ENCODE measurements at regions not wholly inside any gene's neighbourhood (a gene's known extent, or its start where the extent isn't known, plus 50 kb on each side); places are given as distances from the start of the nearest gene placed in this dataset.
"Not testable (repeated sequence)": the region's sequence is repeated elsewhere in the genome, so short reads cannot be mapped to it uniquely, and the experiment has no call there.

DNA sequence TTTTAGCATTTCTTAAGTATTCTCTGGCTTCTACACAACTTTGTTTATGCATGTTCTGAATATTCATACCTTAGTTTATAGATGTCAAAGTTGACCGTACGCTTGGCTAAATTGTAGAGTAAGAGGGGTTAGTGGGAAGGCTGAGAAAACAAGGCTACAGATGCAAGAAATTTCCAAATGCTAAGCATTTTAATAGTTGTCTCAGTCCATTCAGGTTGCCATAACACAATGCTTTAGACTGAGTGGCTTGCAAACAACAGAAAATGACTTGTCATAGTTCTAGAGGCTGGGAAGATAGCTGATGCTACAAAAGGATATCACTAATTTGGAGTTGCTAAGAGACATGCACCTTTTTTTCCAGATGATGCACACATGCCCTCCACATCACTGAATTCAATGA lies 53.0 kb upstream of the C1QTNF3 start:
- not testable (repeated sequence) for H2AFZ ChIP-seq (ENCODE audit: low read length, unreplicated experiment); H3K4me1 ChIP-seq (ENCODE audit: control insufficient read depth, insufficient read depth, low read length, unreplicated experiment); H3K27me3 ChIP-seq (ENCODE audit: insufficient read depth, low read length); H3K4me3 ChIP-seq (ENCODE audit: low read depth, low read length); H3K36me3 ChIP-seq (ENCODE audit: insufficient read depth, low read length); H3K27ac ChIP-seq (ENCODE audit: low read depth, low read length); H3K79me2 ChIP-seq (ENCODE audit: control insufficient read depth, insufficient read depth, low read length, unreplicated experiment)

- H3K27me3 ChIP-seq (ENCODE audit: insufficient read depth, low read length); H3K4me1 ChIP-seq (ENCODE audit: control insufficient read depth, insufficient read depth, low read length, unreplicated experiment); H3K4me3 ChIP-seq (ENCODE audit: low read depth, low read length); H3K27ac ChIP-seq (ENCODE audit: low read depth, low read length); H2AFZ ChIP-seq (ENCODE audit: low read length, unreplicated experiment); H3K79me2 ChIP-seq (ENCODE audit: control insufficient read depth, insufficient read depth, low read length, unreplicated experiment); H3K36me3 ChIP-seq (ENCODE audit: insufficient read depth, low read length): not testable (repeated sequence)
Measured at GRCh38 chr5:34099891-34100290, 56.9 kb upstream of the C1QTNF3 start.

DNA sequence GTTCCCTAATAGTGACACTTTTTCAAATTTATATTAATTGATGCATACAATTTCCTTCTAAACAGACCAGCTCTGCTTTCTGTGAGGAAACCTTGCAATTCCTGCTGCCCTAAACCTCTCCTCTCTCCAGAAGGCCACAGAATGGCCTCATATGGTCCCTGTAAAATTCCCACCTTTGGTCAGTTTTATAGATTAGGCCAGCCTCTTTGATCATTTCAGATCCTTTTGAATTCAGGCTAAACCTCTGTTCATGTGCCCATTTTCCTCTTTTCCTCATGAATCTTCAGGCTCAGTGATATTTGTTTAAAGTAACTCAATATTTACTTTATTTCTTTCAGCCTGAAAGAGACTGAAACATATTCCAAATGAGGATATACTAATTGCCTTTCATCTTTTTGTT lies 58.6 kb upstream of the C1QTNF3 start:
- H3K27me3 ChIP-seq (ENCODE audit: insufficient read depth, low read length); H3K36me3 ChIP-seq (ENCODE audit: insufficient read depth, low read length); H3K79me2 ChIP-seq (ENCODE audit: control insufficient read depth, insufficient read depth, low read length, unreplicated experiment); H3K4me3 ChIP-seq (ENCODE audit: low read depth, low read length); H2AFZ ChIP-seq (ENCODE audit: low read length, unreplicated experiment); H3K4me1 ChIP-seq (ENCODE audit: control insufficient read depth, insufficient read depth, low read length, unreplicated experiment); H3K27ac ChIP-seq (ENCODE audit: low read depth, low read length): not testable (repeated sequence)

DNA sequence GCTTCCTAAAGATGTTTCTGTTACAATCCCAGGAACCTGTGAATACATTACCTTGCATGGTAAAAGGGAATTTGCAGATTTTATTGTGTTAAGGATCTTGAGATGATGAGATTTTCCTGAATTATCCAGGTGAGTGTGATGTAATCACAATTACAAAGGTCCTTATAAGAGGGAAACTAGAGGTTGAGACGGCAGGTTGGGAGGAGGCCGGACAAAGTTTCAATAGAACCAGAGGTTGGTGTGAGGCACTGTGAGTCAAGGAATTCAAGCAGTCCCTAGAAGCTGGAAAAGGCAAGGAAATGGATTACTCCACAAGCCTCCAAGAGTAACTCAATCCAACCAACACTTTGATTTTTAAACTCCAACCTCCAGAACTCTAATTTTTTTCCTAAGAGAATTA lies 65.9 kb upstream of the C1QTNF3 start:
- H3K4me3 ChIP-seq (ENCODE audit: low read depth, low read length); H2AFZ ChIP-seq (ENCODE audit: low read length, unreplicated experiment); H3K27ac ChIP-seq (ENCODE audit: low read depth, low read length); H3K36me3 ChIP-seq (ENCODE audit: insufficient read depth, low read length); H3K27me3 ChIP-seq (ENCODE audit: insufficient read depth, low read length); H3K79me2 ChIP-seq (ENCODE audit: control insufficient read depth, insufficient read depth, low read length, unreplicated experiment); H3K4me1 ChIP-seq (ENCODE audit: control insufficient read depth, insufficient read depth, low read length, unreplicated experiment): not testable (repeated sequence)

- H3K4me1 ChIP-seq (ENCODE audit: control insufficient read depth, insufficient read depth, low read length, unreplicated experiment); H3K79me2 ChIP-seq (ENCODE audit: control insufficient read depth, insufficient read depth, low read length, unreplicated experiment); H3K27me3 ChIP-seq (ENCODE audit: insufficient read depth, low read length); H3K27ac ChIP-seq (ENCODE audit: low read depth, low read length); H3K4me3 ChIP-seq (ENCODE audit: low read depth, low read length); H2AFZ ChIP-seq (ENCODE audit: low read length, unreplicated experiment); H3K36me3 ChIP-seq (ENCODE audit: insufficient read depth, low read length): not testable (repeated sequence)
Measured at GRCh38 chr5:34124280-34124679, 81.3 kb upstream of the C1QTNF3 start.

- H3K36me3 ChIP-seq (ENCODE audit: insufficient read depth, low read length); H3K27ac ChIP-seq (ENCODE audit: low read depth, low read length); H3K4me1 ChIP-seq (ENCODE audit: control insufficient read depth, insufficient read depth, low read length, unreplicated experiment); H3K4me3 ChIP-seq (ENCODE audit: low read depth, low read length); H3K27me3 ChIP-seq (ENCODE audit: insufficient read depth, low read length); H2AFZ ChIP-seq (ENCODE audit: low read length, unreplicated experiment); H3K79me2 ChIP-seq (ENCODE audit: control insufficient read depth, insufficient read depth, low read length, unreplicated experiment): not testable (repeated sequence)
Measured at GRCh38 chr5:34125354-34125753, 82.3 kb upstream of the C1QTNF3 start.

DNA sequence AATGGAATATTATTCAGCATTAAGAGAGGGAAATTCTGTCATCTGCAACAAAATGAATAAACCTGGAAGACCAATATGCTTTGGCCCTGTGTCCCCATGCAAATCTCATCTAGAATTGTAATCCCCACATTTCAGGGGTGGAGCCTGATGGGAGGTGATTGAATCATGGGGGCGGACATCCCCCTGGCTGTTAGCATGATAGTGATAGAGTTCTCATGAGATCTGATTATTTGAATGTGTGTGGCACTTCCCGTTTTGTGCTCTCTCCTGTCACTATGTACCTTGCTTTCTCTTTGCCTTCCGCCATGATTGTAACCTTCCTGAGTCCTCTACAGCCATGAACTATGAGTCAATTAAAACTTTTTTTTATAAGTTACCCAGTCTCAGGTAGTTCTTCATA lies 83.7 kb upstream of the C1QTNF3 start:
- H2AFZ ChIP-seq (ENCODE audit: low read length, unreplicated experiment); H3K4me3 ChIP-seq (ENCODE audit: low read depth, low read length); H3K27ac ChIP-seq (ENCODE audit: low read depth, low read length); H3K4me1 ChIP-seq (ENCODE audit: control insufficient read depth, insufficient read depth, low read length, unreplicated experiment); H3K36me3 ChIP-seq (ENCODE audit: insufficient read depth, low read length); H3K27me3 ChIP-seq (ENCODE audit: insufficient read depth, low read length); H3K79me2 ChIP-seq (ENCODE audit: control insufficient read depth, insufficient read depth, low read length, unreplicated experiment): not testable (repeated sequence)

DNA sequence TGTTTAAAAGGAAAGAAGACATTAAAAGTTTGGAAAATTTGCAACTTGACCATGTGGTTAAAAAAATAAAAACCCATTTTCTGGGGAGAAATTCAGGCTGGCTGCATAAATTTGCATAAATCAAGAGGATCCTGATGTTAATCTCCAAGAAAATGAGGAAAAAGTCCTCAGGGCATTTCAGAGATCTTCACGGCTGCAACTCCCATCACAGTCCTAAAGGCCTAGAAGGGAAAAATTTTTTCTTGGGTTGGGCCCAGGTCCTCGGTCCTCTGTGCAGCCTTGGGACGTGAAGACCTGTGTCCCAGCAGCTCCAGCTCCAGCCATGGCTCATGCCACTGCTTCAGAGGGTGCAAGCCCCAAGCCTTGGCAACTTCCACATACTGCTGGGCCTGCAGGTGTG lies 84.8 kb upstream of the C1QTNF3 start:
- H3K4me3 ChIP-seq (ENCODE audit: low read depth, low read length); H2AFZ ChIP-seq (ENCODE audit: low read length, unreplicated experiment): not testable (repeated sequence)

DNA sequence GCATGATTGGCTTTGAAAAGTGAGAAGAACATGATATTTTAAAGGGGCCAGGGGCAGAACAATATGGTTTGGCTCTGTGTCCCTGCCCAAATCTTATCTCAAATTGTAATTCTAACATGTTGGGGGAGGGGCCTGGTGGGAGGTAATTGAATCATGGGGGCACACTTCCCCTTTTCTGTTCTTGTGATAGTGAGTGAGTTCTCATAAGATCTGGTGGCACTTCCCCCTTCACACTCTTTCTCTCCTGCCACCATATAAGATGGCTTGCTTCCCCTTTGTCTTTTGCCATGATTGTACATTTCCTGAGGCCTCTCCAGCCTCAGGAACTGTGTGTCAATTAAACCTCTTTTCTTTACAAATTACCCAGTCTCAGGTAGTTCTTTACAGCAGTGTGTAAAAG lies 85.9 kb upstream of the C1QTNF3 start:
- not testable (repeated sequence) for H2AFZ ChIP-seq (ENCODE audit: low read length, unreplicated experiment); H3K27me3 ChIP-seq (ENCODE audit: insufficient read depth, low read length); H3K27ac ChIP-seq (ENCODE audit: low read depth, low read length); H3K4me1 ChIP-seq (ENCODE audit: control insufficient read depth, insufficient read depth, low read length, unreplicated experiment); H3K79me2 ChIP-seq (ENCODE audit: control insufficient read depth, insufficient read depth, low read length, unreplicated experiment); H3K36me3 ChIP-seq (ENCODE audit: insufficient read depth, low read length); H3K4me3 ChIP-seq (ENCODE audit: low read depth, low read length)

More for the DNA sequence above, 84.8 kb upstream of the C1QTNF3 start:
- H3K79me2 ChIP-seq (ENCODE audit: control insufficient read depth, insufficient read depth, low read length, unreplicated experiment); H3K27me3 ChIP-seq (ENCODE audit: insufficient read depth, low read length); H3K36me3 ChIP-seq (ENCODE audit: insufficient read depth, low read length); H3K27ac ChIP-seq (ENCODE audit: low read depth, low read length); H3K4me1 ChIP-seq (ENCODE audit: control insufficient read depth, insufficient read depth, low read length, unreplicated experiment): not testable (repeated sequence)

GRCh38 chr5:34154988-34155387 lies 112.0 kb upstream of the C1QTNF3 start:
- not testable (repeated sequence) for H3K4me3 ChIP-seq (ENCODE audit: low read depth, low read length); H3K27me3 ChIP-seq (ENCODE audit: insufficient read depth, low read length); H3K36me3 ChIP-seq (ENCODE audit: insufficient read depth, low read length); H2AFZ ChIP-seq (ENCODE audit: low read length, unreplicated experiment); H3K79me2 ChIP-seq (ENCODE audit: control insufficient read depth, insufficient read depth, low read length, unreplicated experiment); H3K27ac ChIP-seq (ENCODE audit: low read depth, low read length); H3K4me1 ChIP-seq (ENCODE audit: control insufficient read depth, insufficient read depth, low read length, unreplicated experiment)

- H2AFZ ChIP-seq (ENCODE audit: low read length, unreplicated experiment); H3K27ac ChIP-seq (ENCODE audit: low read depth, low read length); H3K4me1 ChIP-seq (ENCODE audit: control insufficient read depth, insufficient read depth, low read length, unreplicated experiment); H3K36me3 ChIP-seq (ENCODE audit: insufficient read depth, low read length); H3K79me2 ChIP-seq (ENCODE audit: control insufficient read depth, insufficient read depth, low read length, unreplicated experiment); H3K4me3 ChIP-seq (ENCODE audit: low read depth, low read length); H3K27me3 ChIP-seq (ENCODE audit: insufficient read depth, low read length): not testable (repeated sequence)
Measured at GRCh38 chr5:34156703-34157414, 113.8 kb upstream of the C1QTNF3 start.

All from ACC112 (cell line).